ENCODE measurements at regions not wholly inside any gene's neighbourhood (a gene's known extent, or its start where the extent isn't known, plus 50 kb on each side); places are given as distances from the start of the nearest gene placed in this dataset.

DNA sequence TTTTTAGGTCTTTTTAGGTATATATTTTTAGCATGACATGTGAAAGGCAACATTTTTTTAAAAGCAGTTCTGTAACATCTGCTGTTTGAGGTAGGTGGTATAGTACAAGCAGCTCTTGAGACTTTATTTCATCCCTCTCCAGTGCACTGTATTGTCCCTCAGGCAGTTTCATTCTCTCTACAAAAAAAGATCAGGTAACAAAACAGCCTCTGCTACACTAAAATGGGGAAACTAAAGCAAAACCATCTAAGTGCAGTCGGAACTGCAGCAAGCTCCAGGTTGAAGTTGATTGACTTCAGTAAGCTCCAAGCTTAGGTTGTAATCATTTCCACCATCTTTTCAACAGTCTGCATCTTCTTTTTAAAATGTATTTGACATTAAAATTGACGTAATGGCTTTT is 195.6 kb downstream of the DEPDC1B start:
- DNase-seq, result no peak
- peaks cover 12% of the 10 kb centered on the region for H3K4me1 Mint-ChIP-seq
- H3K9me3 Mint-ChIP-seq, result peaks cover 4% of the 10 kb centered on the region
- H3K36me3 Mint-ChIP-seq (ENCODE audit: low read depth), result no peaks in the 10 kb centered on the region
- H3K4me3 Mint-ChIP-seq, result no peak overlapping the region
- TF ChIP-seq CTCF (IDR thresholded peaks at IDR 0.05), result no peak
- no peaks in the 10 kb centered on the region for H3K27me3 Mint-ChIP-seq (ENCODE audit: low read depth, poor library complexity)
- H3K27ac Mint-ChIP-seq, result no peak overlapping the region

DNA sequence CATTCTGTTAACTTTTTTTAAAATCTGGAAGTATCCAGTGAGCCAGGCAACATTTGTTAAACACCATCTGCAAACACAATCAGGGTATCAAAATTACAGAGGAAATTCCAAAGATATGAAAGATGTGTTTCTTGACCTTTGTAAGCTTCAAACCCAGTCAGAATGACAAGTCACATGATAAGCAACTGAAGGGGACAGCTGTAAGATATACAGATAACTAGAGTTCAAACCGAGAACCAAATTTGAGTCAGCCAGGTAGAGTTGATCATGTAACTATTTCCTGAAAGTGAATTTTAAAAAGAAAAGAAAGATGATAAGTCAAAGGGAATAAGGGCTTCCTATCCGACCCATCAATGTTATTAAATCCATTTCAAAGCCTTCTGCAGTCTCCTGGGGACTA is 196.2 kb downstream of the DEPDC1B start:
- Mint-ChIP-seq H3K4me3 (no peak overlapping the region), H3K36me3 (ENCODE audit: low read depth) (no peaks in the 10 kb centered on the region), H3K27ac (no peak overlapping the region), H3K9me3 (peaks cover 4% of the 10 kb centered on the region), H3K4me1 (peaks cover 15% of the 10 kb centered on the region), H3K27me3 (ENCODE audit: low read depth, poor library complexity) (no peaks in the 10 kb centered on the region)
- no peak for TF ChIP-seq CTCF (IDR thresholded peaks at IDR 0.05)
- no peak for DNase-seq

DNA sequence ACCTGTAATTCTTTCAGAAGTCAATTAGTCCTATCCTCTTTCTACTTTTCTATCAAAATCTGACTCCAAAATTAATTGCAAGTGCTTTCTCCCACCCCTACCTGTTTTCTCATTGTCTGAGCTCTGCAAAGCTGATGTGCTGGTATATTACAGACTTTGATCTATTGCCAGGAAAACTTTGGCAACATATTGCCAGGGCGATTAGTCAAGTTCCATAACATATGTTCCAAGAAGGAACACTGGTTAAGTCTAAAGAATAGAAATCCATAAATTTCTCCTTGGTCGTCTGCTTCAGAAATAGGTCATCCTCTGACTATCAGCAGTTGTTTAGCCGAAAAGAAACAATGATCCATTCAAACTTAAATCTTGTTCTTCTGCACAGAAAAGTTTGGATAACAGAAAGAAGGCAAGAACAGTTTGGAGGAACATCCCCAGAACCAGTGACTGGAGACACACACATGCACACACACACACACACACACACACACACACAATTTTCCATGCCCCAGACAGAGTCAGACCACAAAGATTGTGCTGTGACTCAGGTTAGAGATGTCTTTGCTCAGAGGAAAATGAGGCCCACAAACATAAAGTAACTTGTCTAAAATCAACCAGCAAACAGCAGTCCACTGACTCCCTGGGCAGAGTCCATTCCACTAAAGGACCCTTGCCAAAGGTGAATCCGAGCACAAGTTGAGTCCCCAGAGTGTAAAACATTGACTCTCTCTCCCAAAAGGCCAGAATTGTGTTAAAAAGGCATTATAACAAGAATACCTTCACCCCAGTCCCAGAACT is 202.1 kb downstream of the DEPDC1B start:
- Mint-ChIP-seq H3K9me3 (peaks cover 4% of the 10 kb centered on the region), H3K36me3 (ENCODE audit: low read depth) (no peaks in the 10 kb centered on the region), H3K27ac (peak overlapping the region; percentile 27), H3K4me1 (peaks cover 6% of the 10 kb centered on the region), H3K27me3 (ENCODE audit: low read depth, poor library complexity) (peaks cover 4% of the 10 kb centered on the region), H3K4me3 (no peak overlapping the region)
- DNase-seq, result no peak
- no peak for TF ChIP-seq CTCF (IDR thresholded peaks at IDR 0.05)

DNA sequence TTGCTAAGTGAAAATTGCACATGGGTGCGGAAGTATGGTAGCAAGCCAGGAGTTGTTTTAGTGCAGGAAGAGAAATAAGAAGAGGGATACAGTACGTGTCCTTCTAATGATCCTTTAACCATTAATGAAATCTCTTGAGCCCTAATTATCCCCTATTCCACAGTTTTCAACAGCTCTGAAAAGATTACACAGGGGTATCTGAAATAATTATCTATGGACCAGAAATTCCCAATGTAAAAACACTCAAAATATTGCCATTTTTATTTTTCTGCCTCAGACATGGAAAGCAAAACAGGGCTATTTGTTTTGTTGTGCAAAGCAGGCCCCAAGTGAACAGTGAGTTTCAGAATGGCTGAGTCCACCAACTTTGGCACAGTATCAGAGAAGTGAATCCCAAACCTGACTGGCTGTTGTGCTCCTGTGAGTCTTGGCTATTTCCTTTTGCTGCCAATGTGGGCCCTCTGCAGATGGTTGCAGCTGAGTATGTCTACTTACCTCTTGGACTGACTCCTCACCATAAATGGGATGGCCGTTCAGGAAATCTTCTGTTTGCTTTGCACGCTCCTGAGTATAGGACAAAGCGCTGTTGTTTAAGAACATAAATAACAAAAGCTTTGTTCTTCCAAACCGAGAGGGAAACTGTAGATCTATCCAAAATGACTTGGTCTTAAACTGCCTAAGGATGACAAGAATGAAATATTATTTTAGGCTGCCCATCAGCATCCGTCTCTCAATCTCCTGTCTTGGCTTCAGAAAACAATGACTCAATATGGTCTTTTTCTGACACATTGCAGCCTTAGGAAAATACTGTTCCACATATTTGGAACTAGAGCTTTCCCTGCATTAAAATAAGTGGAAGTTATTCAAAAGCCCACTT is 204.1 kb downstream of the DEPDC1B start:
- Mint-ChIP-seq H3K27ac (no peak overlapping the region), H3K4me1 (peaks cover 6% of the 10 kb centered on the region), H3K4me3 (no peak overlapping the region), H3K27me3 (ENCODE audit: low read depth, poor library complexity) (peaks cover 4% of the 10 kb centered on the region), H3K9me3 (no peaks in the 10 kb centered on the region), H3K36me3 (ENCODE audit: low read depth) (no peaks in the 10 kb centered on the region)
- DNase-seq, result no peak
- TF ChIP-seq CTCF (IDR thresholded peaks at IDR 0.05), result no peak

- no peak for TF ChIP-seq CTCF (IDR thresholded peaks at IDR 0.05)
- Mint-ChIP-seq H3K9me3 (no peaks in the 10 kb centered on the region), H3K27me3 (ENCODE audit: low read depth, poor library complexity) (peaks cover 4% of the 10 kb centered on the region), H3K4me1 (peaks cover 13% of the 10 kb centered on the region), H3K4me3 (no peak overlapping the region), H3K27ac (peak overlapping the region; percentile 8), H3K36me3 (ENCODE audit: low read depth) (no peaks in the 10 kb centered on the region)
- DNase-seq, result no peak
Measured at GRCh38 chr5:60494635-60495034, 205.3 kb downstream of the DEPDC1B start.
